MM.1S (cell line): ENCODE measurements at regions not wholly inside any gene's neighbourhood (a gene's known extent, or its start where the extent isn't known, plus 50 kb on each side); places are given as distances from the start of the nearest gene placed in this dataset.

Experiments used
- DNase-seq: peaks from one replicate; pipeline ENCODE4 v3.0.0-alpha.2; 2015
- H2AFZ ChIP-seq: fragments of 300-600 bp; sonication (generic); 2 replicates; pipeline ENCODE4 v1.6.0; 2016; ENCODE audit warnings: antibody characterized with exemption, low read length
- H3F3A ChIP-seq: fragments of 300-600 bp; sonication (generic); 2 replicates; pipeline ENCODE4 v1.6.1; 2016; ENCODE audit warnings: mild to moderate bottlenecking, antibody characterized with exemption, low read length, moderate library complexity, mixed read lengths; ENCODE audit not compliant: insufficient read depth
- H3K27ac ChIP-seq: fragments of 300-600 bp; sonication (generic); 2 replicates; pipeline ENCODE4 v1.5.1; 2016; ENCODE audit warnings: mild to moderate bottlenecking, low read length
- H3K27me3 ChIP-seq: fragments of 300-600 bp; sonication (generic); replicated peaks from 2 replicates; pipeline ENCODE4 v1.6.0; 2016; ENCODE audit warnings: low read length; ENCODE audit not compliant: insufficient read depth
- H3K36me3 ChIP-seq: fragments of 300-600 bp; sonication (generic); replicated peaks from 2 replicates; pipeline ENCODE4 v1.6.1; 2016; ENCODE audit warnings: mild to moderate bottlenecking, low read length, mixed read lengths; ENCODE audit not compliant: insufficient read depth
- H3K4me1 ChIP-seq: fragments of 300-600 bp; sonication (generic); 2 replicates; pipeline ENCODE4 v1.6.1; 2016; ENCODE audit warnings: low read length, mixed read lengths
- H3K4me2 ChIP-seq: fragments of 300-600 bp; sonication (generic); 2 replicates; pipeline ENCODE4 v1.6.0; 2016; ENCODE audit warnings: low read depth, low read length
- H3K4me3 ChIP-seq: fragments of 300-600 bp; sonication (generic); 2 replicates; pipeline ENCODE4 v1.5.1; 2016; ENCODE audit warnings: low read length, mixed read lengths
- H3K79me2 ChIP-seq: fragments of 300-600 bp; sonication (generic); 2 replicates; pipeline ENCODE4 v1.6.1; 2016; ENCODE audit warnings: mixed run types, low read length, mixed read lengths
- H3K9ac ChIP-seq: fragments of 300-600 bp; sonication (generic); 2 replicates; pipeline ENCODE4 v1.6.1; 2016; ENCODE audit warnings: low read length, mixed read lengths
- H3K9me2 ChIP-seq: fragments of 300-600 bp; sonication (generic); replicated peaks from 2 replicates; pipeline ENCODE4 v1.6.1; 2016; ENCODE audit warnings: mild to moderate bottlenecking, low read length, mixed read lengths; ENCODE audit not compliant: insufficient read depth
- H3K9me3 ChIP-seq: fragments of 300-600 bp; sonication (generic); replicated peaks from 2 replicates; pipeline ENCODE4 v1.6.1; 2016; ENCODE audit warnings: mild to moderate bottlenecking, low read length, mixed read lengths; ENCODE audit not compliant: insufficient read depth
- H4K20me1 ChIP-seq: fragments of 300-600 bp; sonication (generic); 2 replicates; pipeline ENCODE4 v1.6.1; 2016; ENCODE audit warnings: mild to moderate bottlenecking, low read length, moderate library complexity, mixed read lengths; ENCODE audit not compliant: insufficient read depth
- CTCF ChIP-seq: fragments of 300-600 bp; sonication (generic); IDR thresholded peaks from 2 replicates; pipeline ENCODE4 v1.5.1; 2016; ENCODE audit warnings: antibody characterized with exemption, low read length, mixed read lengths
- EZH2 ChIP-seq: fragments of 300-600 bp; sonication (generic); optimal IDR thresholded peaks from 2 replicates; pipeline ENCODE3; 2017; ENCODE audit warnings: low read depth, mild to moderate bottlenecking, antibody characterized with exemption, low read length, mixed read lengths
- EZH2phosphoT487 ChIP-seq: fragments of 300-600 bp; sonication (generic); IDR thresholded peaks from 2 replicates; pipeline ENCODE4 v1.6.1; 2018; ENCODE audit warnings: antibody characterized with exemption, low read length

GRCh38 chr4:27112587-27112986, 251.9 kb downstream of the STIM2 start:
- H4K20me1 ChIP-seq: no peaks in the 10 kb centered on the region
- H3K27ac ChIP-seq: no peak overlapping the region
- H3K4me2 ChIP-seq: no peak overlapping the region
- H3F3A ChIP-seq: no peaks in the 10 kb centered on the region
- no peaks in the 10 kb centered on the region for H3K36me3 ChIP-seq
- no peaks in the 10 kb centered on the region for H3K79me2 ChIP-seq
- no peak overlapping the region for H3K9ac ChIP-seq
- no peaks in the 10 kb centered on the region for H3K9me3 ChIP-seq
- H3K27me3 ChIP-seq: no peaks in the 10 kb centered on the region
- TF ChIP-seq CTCF: no peak
- TF ChIP-seq EZH2: no peak
- no peak for TF ChIP-seq EZH2phosphoT487
- no peak overlapping the region for H3K4me3 ChIP-seq
- no peaks in the 10 kb centered on the region for H3K4me1 ChIP-seq
- no peak overlapping the region for H2AFZ ChIP-seq
- H3K9me2 ChIP-seq: no peaks in the 10 kb centered on the region
- no peak for DNase-seq

- Histone ChIP-seq H3K27me3 (no peaks in the 10 kb centered on the region), H3K36me3 (no peaks in the 10 kb centered on the region), H3K9me3 (no peaks in the 10 kb centered on the region), H3K4me1 (no peaks in the 10 kb centered on the region), H4K20me1 (no peaks in the 10 kb centered on the region), H3K9ac (no peak overlapping the region), H2AFZ (no peak overlapping the region), H3F3A (no peaks in the 10 kb centered on the region), H3K79me2 (no peaks in the 10 kb centered on the region), H3K4me2 (no peak overlapping the region), H3K27ac (no peak overlapping the region), H3K4me3 (no peak overlapping the region), H3K9me2 (no peaks in the 10 kb centered on the region)
- DNase-seq: no peak
- TF ChIP-seq EZH2: no peak
- no peak for TF ChIP-seq EZH2phosphoT487
- TF ChIP-seq CTCF: no peak
Observed at GRCh38 chr4:27115221-27115620, 254.6 kb downstream of the STIM2 start.

GRCh38 chr4:27117453-27117852, 256.8 kb downstream of the STIM2 start:
- H3K27ac ChIP-seq: no peak overlapping the region

More at GRCh38 chr4:27117453-27117852, 256.8 kb downstream of the STIM2 start:
- no peaks in the 10 kb centered on the region for H3K27me3 ChIP-seq
- no peak overlapping the region for H3K4me2 ChIP-seq
- TF ChIP-seq CTCF (no peak), EZH2phosphoT487 (no peak), EZH2 (no peak)
- no peaks in the 10 kb centered on the region for H3K36me3 ChIP-seq
- no peaks in the 10 kb centered on the region for H3K79me2 ChIP-seq
- H3K9ac ChIP-seq: no peak overlapping the region
- H3K4me3 ChIP-seq: no peak overlapping the region
- H2AFZ ChIP-seq: no peak overlapping the region
- no peaks in the 10 kb centered on the region for H4K20me1 ChIP-seq
- H3K9me3 ChIP-seq: no peaks in the 10 kb centered on the region
- no peaks in the 10 kb centered on the region for H3K4me1 ChIP-seq
- H3K9me2 ChIP-seq: no peaks in the 10 kb centered on the region
- H3F3A ChIP-seq: no peaks in the 10 kb centered on the region
- no peak for DNase-seq
